ENCODE measurements at regions not wholly inside any gene's neighbourhood (a gene's known extent, or its start where the extent isn't known, plus 50 kb on each side); places are given as distances from the start of the nearest gene placed in this dataset.

GRCh38 chrX:20527041-20527440 is 260.3 kb upstream of the RPS6KA3 start:
- TF ChIP-seq GATA1 (IDR thresholded peaks at IDR 0.05; ENCODE audit: low read depth, low read length) (no peak), POLR2A (IDR thresholded peaks at IDR 0.05; ENCODE audit: low read length) (no peak)
